IMR-90 (cell line): ENCODE measurements at regions not wholly inside any gene's neighbourhood (a gene's known extent, or its start where the extent isn't known, plus 50 kb on each side); places are given as distances from the start of the nearest gene placed in this dataset.

ENCODE experiments used
- ATAC-seq: fragments of 200-7000 bp; cut with Tn5 transposase; 2 replicates; pipeline ENCODE4 v1.9.1; 2020; ENCODE audit warnings: low read depth, mild to moderate bottlenecking, moderate library complexity
- BruUV-seq: library from RNA; stranded (reverse); fragments of 400-500 nt; replicated peaks from 2 replicates; lab custom pipeline; 2021; lab: Mats Ljungman, UMichigan
- CTCF ChIA-PET: fragments of 300-600 bp; formaldehyde crosslinking; extraction: SDS; loops from one replicate; lab custom pipeline; 2021; ENCODE audit warnings: antibody characterized with exemption; lab: Yijun Ruan, JAX
- POLR2A ChIA-PET: fragments of 300-600 bp; sonication (Branson Sonifier 250); formaldehyde crosslinking; loops from one replicate; lab custom pipeline; 2022; ENCODE audit warnings: antibody characterized with exemption; ENCODE audit not compliant: unreplicated experiment; lab: Charles Lee
- DNase-seq: peaks from one replicate; pipeline ENCODE4 v3.0.0; 2013
- H2AFZ ChIP-seq: replicated peaks from 2 replicates; pipeline ENCODE3; 2013; ENCODE audit warnings: low read length, mild to moderate bottlenecking; ENCODE audit not compliant: poor library complexity
- H2AK5ac ChIP-seq: 2 replicates; pipeline ENCODE4 v1.6.1; 2013; ENCODE audit warnings: low read depth, low read length, inconsistent platforms
- H2AK9ac ChIP-seq: replicated peaks from 2 replicates; pipeline ENCODE3; 2013; ENCODE audit warnings: mild to moderate bottlenecking, low read depth, low read length, moderate library complexity; ENCODE audit not compliant: poor library complexity
- H2BK120ac ChIP-seq: 2 replicates; pipeline ENCODE4 v1.6.1; 2013; ENCODE audit warnings: low read depth, low read length, inconsistent platforms
- H2BK15ac ChIP-seq: 3 replicates; pipeline ENCODE4 v1.6.1; 2013; ENCODE audit warnings: low read depth, low read length, inconsistent platforms
- H2BK20ac ChIP-seq: 2 replicates; pipeline ENCODE4 v1.6.1; 2013; ENCODE audit warnings: low read depth, mild to moderate bottlenecking, inconsistent platforms, low read length, moderate library complexity
- H2BK5ac ChIP-seq: 2 replicates; pipeline ENCODE4 v1.6.1; 2013; ENCODE audit warnings: mild to moderate bottlenecking, low read depth, low read length, inconsistent platforms; ENCODE audit not compliant: poor library complexity, severe bottlenecking
- H3K14ac ChIP-seq: replicated peaks from 2 replicates; pipeline ENCODE4 v1.6.1; 2013; ENCODE audit warnings: low read depth, low read length, inconsistent platforms
- H3K18ac ChIP-seq: 2 replicates; pipeline ENCODE4 v1.6.1; 2013; ENCODE audit warnings: low read depth, low read length, control low read depth
- H3K23ac ChIP-seq: 2 replicates; pipeline ENCODE4 v1.6.1; 2013; ENCODE audit warnings: low read depth, low read length, inconsistent platforms
- H3K27ac ChIP-seq: 2 replicates; pipeline ENCODE4 v1.5.1; 2013; ENCODE audit warnings: mild to moderate bottlenecking, control low read depth, low read length; ENCODE audit not compliant: insufficient read depth
- H3K27me3 ChIP-seq: 2 replicates; pipeline ENCODE4 v1.6.1; 2013; ENCODE audit warnings: low read length; ENCODE audit not compliant: control insufficient read depth, insufficient read depth
- H3K36me3 ChIP-seq: 2 replicates; pipeline ENCODE4 v1.6.1; 2013; ENCODE audit warnings: low read length, mixed read lengths; ENCODE audit not compliant: control insufficient read depth, insufficient read depth
- H3K4ac ChIP-seq: 2 replicates; pipeline ENCODE4 v1.6.1; 2013; ENCODE audit warnings: low read depth, low read length, inconsistent platforms
- H3K4me1 ChIP-seq: 2 replicates; pipeline ENCODE4 v1.6.1; 2013; ENCODE audit warnings: low read length, mixed read lengths; ENCODE audit not compliant: control insufficient read depth, insufficient read depth
- H3K4me2 ChIP-seq: 2 replicates; pipeline ENCODE4 v1.6.1; 2013; ENCODE audit warnings: low read depth, mild to moderate bottlenecking, control low read depth, low read length, moderate library complexity
- H3K4me3 ChIP-seq: 2 replicates; pipeline ENCODE4 v1.5.1; 2013; ENCODE audit warnings: low read depth, mild to moderate bottlenecking, control low read depth, low read length, moderate library complexity; ENCODE audit not compliant: insufficient read depth
- H3K56ac ChIP-seq: 2 replicates; pipeline ENCODE4 v1.6.1; 2013; ENCODE audit warnings: low read length, inconsistent platforms; ENCODE audit not compliant: insufficient read depth; ENCODE audit errors: extremely low read depth
- H3K79me1 ChIP-seq, 2 experiments: 2 replicates each; pipeline ENCODE4 v1.6.1; 2013; ENCODE audit warnings: low read length in 2 of 2, inconsistent platforms in 1 of 2, low read depth in 1 of 2
- H3K9ac ChIP-seq: 2 replicates; pipeline ENCODE4 v1.6.1; 2013; ENCODE audit warnings: low read depth, low read length, control low read depth
- H3K9me1 ChIP-seq: 2 replicates; pipeline ENCODE4 v1.6.1; 2013; ENCODE audit warnings: low read length, inconsistent platforms; ENCODE audit not compliant: insufficient read depth
- H3K9me3 ChIP-seq: 2 replicates; pipeline ENCODE4 v1.6.1; 2013; ENCODE audit warnings: low read length; ENCODE audit not compliant: control insufficient read depth, insufficient read depth
- H4K20me1 ChIP-seq: 2 replicates; pipeline ENCODE4 v1.6.1; 2013; ENCODE audit warnings: low read length, inconsistent platforms; ENCODE audit not compliant: insufficient read depth
- H4K5ac ChIP-seq: 2 replicates; pipeline ENCODE4 v1.6.1; 2013; ENCODE audit warnings: mild to moderate bottlenecking, low read depth, low read length, control low read depth
- H4K8ac ChIP-seq, 2 experiments: 2 replicates each; pipeline ENCODE4 v1.6.1; 2013; ENCODE audit warnings: low read depth in 2 of 2, low read length in 2 of 2, control low read depth in 1 of 2, inconsistent platforms in 1 of 2
- H4K91ac ChIP-seq: 2 replicates; pipeline ENCODE4 v1.6.1; 2013; ENCODE audit warnings: low read depth, low read length, inconsistent platforms; ENCODE audit not compliant: insufficient read depth
- BHLHE40 ChIP-seq: fragments of 150-350 bp; IDR thresholded peaks from 2 replicates; pipeline ENCODE4 v1.6.1; 2016; ENCODE audit warnings: mild to moderate bottlenecking, low read depth, low read length
- CHD1 ChIP-seq: IDR thresholded peaks from 2 replicates; pipeline ENCODE4 v1.6.1; 2012; ENCODE audit warnings: low read depth, low read length, improper control_type of control experiment
- FOS ChIP-seq: fragments of 150-350 bp; IDR thresholded peaks from 2 replicates; pipeline ENCODE4 v1.6.1; 2016; ENCODE audit warnings: low read depth, low read length
- MAFK ChIP-seq: IDR thresholded peaks from 2 replicates; pipeline ENCODE4 v1.6.1; 2012; ENCODE audit warnings: low read depth, low read length, improper control_type of control experiment
- MXI1 ChIP-seq: IDR thresholded peaks from 2 replicates; pipeline ENCODE4 v1.6.1; 2012; ENCODE audit warnings: low read depth, mild to moderate bottlenecking, low read length, moderate library complexity, borderline replicate concordance
- NFE2L2 ChIP-seq: fragments of 150-350 bp; IDR thresholded peaks from 2 replicates; pipeline ENCODE4 v1.6.1; 2016; ENCODE audit warnings: low read depth, mild to moderate bottlenecking, low read length
- RCOR1 ChIP-seq: IDR thresholded peaks from 2 replicates; pipeline ENCODE4 v1.6.1; 2012; ENCODE audit warnings: mild to moderate bottlenecking, low read length, improper control_type of control experiment; ENCODE audit not compliant: insufficient replicate concordance
- RFX5 ChIP-seq: IDR thresholded peaks from 2 replicates; pipeline ENCODE4 v1.8.0; 2012; ENCODE audit warnings: low read depth, mild to moderate bottlenecking, low read length, moderate library complexity
- SMC3 ChIP-seq: fragments of 150-350 bp; IDR thresholded peaks from 2 replicates; pipeline ENCODE4 v1.6.1; 2016; ENCODE audit warnings: low read depth, mild to moderate bottlenecking, antibody characterized with exemption, low read length, moderate library complexity
- USF2 ChIP-seq: fragments of 150-350 bp; IDR thresholded peaks from 2 replicates; pipeline ENCODE4 v1.6.1; 2017; ENCODE audit warnings: mild to moderate bottlenecking, antibody characterized with exemption, low read length, low read depth
- WGBS, 2 experiments: methylation state at CpG; one replicate each; pipeline versions ENCODE4 v1.1.5 to v1.1.7; 2013; ENCODE audit warnings: missing lambda C conversion rate in 2 of 2; ENCODE audit not compliant: insufficient read length in 1 of 2; ENCODE audit errors: extremely low coverage in 2 of 2; 5-methylcytosine and 5-hydroxymethylcytosine counted together
- dilution Hi-C: fragments of 300-500 bp; cut with HindIII; formaldehyde crosslinking; loops from one replicate; pipeline ENCODE4 v1.14.3; 2018; ENCODE audit warnings: low sequenced_read_pairs; ENCODE audit not compliant: unreplicated experiment
- in situ Hi-C: fragments of 300-500 bp; cut with MboI; formaldehyde crosslinking; loops from 3 replicates; pipeline ENCODE4 v1.14.3; 2019; ENCODE audit warnings: low sequenced_read_pairs, inconsistent platforms, mixed read lengths
- intact Hi-C: fragments of 100-400 bp; cut with micrococcal nuclease; formaldehyde crosslinking; loops from 2 replicates; pipeline ENCODE4 v1.10.0; 2022
- TF ChIP-seq, protein P1 (sequence below): fragments of 150-350 bp; IDR thresholded peaks from 2 replicates; pipeline ENCODE4 v1.6.1; 2016; ENCODE audit warnings: low read depth, mild to moderate bottlenecking, low read length, moderate library complexity, borderline replicate concordance
- TF ChIP-seq, protein P2 (sequence below): conservative IDR thresholded peaks from 2 replicates; pipeline ENCODE4 v1.5.1; 2012; ENCODE audit warnings: mild to moderate bottlenecking, low read depth, low read length, improper control_type of control experiment

GRCh38 chr2:196434217-196434616 lies 205.3 kb upstream of the CCDC150 start:
- intact Hi-C loops (no loop called here), dilution Hi-C loops (no loop called here), in situ Hi-C loops (loop anchor here (25.0 kb wide), 1 partner anchor 347 kb away; no protein-coding TSS in a partner anchor)
- Histone ChIP-seq H3K4ac (no peak overlapping the region), H4K5ac (no peak overlapping the region), H3K79me1 (no peaks in the 10 kb centered on the region), H3K14ac (no peak overlapping the region), H3K27me3 (no peaks in the 10 kb centered on the region), H2AK5ac (no peak overlapping the region), H2AFZ (no peak overlapping the region), H4K8ac (no peak overlapping the region), H3K36me3 (no peaks in the 10 kb centered on the region), H3K4me3 (no peak overlapping the region), H2BK20ac (no peak overlapping the region), H2BK15ac (no peak overlapping the region), H3K18ac (no peak overlapping the region), H4K91ac (no peak overlapping the region), H3K23ac (no peak overlapping the region), H3K9me1 (no peaks in the 10 kb centered on the region), H3K56ac (no peak overlapping the region), H2BK120ac (no peak overlapping the region), H3K4me2 (no peak overlapping the region), H3K9ac (no peak overlapping the region), H2AK9ac (no peak overlapping the region), H3K27ac (no peak overlapping the region), H2BK5ac (no peak overlapping the region), H3K9me3 (no peaks in the 10 kb centered on the region), H4K20me1 (no peaks in the 10 kb centered on the region), H3K4me1 (no peaks in the 10 kb centered on the region)
- no TSS peak for BruUV-seq
- TF ChIP-seq, protein P1, sequence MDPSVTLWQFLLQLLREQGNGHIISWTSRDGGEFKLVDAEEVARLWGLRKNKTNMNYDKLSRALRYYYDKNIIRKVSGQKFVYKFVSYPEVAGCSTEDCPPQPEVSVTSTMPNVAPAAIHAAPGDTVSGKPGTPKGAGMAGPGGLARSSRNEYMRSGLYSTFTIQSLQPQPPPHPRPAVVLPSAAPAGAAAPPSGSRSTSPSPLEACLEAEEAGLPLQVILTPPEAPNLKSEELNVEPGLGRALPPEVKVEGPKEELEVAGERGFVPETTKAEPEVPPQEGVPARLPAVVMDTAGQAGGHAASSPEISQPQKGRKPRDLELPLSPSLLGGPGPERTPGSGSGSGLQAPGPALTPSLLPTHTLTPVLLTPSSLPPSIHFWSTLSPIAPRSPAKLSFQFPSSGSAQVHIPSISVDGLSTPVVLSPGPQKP, result no peak
- no peak for TF ChIP-seq BHLHE40
- TF ChIP-seq, protein P2, sequence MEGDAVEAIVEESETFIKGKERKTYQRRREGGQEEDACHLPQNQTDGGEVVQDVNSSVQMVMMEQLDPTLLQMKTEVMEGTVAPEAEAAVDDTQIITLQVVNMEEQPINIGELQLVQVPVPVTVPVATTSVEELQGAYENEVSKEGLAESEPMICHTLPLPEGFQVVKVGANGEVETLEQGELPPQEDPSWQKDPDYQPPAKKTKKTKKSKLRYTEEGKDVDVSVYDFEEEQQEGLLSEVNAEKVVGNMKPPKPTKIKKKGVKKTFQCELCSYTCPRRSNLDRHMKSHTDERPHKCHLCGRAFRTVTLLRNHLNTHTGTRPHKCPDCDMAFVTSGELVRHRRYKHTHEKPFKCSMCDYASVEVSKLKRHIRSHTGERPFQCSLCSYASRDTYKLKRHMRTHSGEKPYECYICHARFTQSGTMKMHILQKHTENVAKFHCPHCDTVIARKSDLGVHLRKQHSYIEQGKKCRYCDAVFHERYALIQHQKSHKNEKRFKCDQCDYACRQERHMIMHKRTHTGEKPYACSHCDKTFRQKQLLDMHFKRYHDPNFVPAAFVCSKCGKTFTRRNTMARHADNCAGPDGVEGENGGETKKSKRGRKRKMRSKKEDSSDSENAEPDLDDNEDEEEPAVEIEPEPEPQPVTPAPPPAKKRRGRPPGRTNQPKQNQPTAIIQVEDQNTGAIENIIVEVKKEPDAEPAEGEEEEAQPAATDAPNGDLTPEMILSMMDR, result no peak
- TF ChIP-seq NFE2L2, result no peak
- TF ChIP-seq SMC3, result no peak
- no peak for TF ChIP-seq MXI1
- no peak for TF ChIP-seq RCOR1
- TF ChIP-seq USF2, result no peak
- TF ChIP-seq FOS, result no peak
- TF ChIP-seq MAFK, result no peak
- TF ChIP-seq RFX5, result no peak
- no peak for TF ChIP-seq CHD1
- ATAC-seq (no peak), DNase-seq (no peak)
- 83% methylated on average over 4 of the region's 5 CpGs; no CpG with 5 or more reads in 1 of the 2 experiments for WGBS, 2 experiments
- ChIA-PET POLR2A (no interaction called here), CTCF (interaction anchor here (1.8 kb wide), 1 partner anchor 19 kb away, joined by 5 read pairs; no protein-coding TSS in a partner anchor)
